Body of pancreas (tissue), 4 donors: ENCODE measurements at regions not wholly inside any gene's neighbourhood (a gene's known extent, or its start where the extent isn't known, plus 50 kb on each side); places are given as distances from the start of the nearest gene placed in this dataset.

Experiments used
- POLR2A ChIP-seq, 3 donors: fragments of 450-650 bp; IDR thresholded peaks; one replicate each; pipeline ENCODE4 v1.6.1; 2016; ENCODE audit warnings: antibody characterized with exemption in 3 of 3, mild to moderate bottlenecking in 2 of 3
- TF ChIP-seq, protein P1 (sequence below), 7 experiments: fragments of 450-650 bp in 4 of 7; fragments of 200-600 bp in 3 of 7; sonication (generic) in 3 of 7; IDR thresholded peaks; one replicate each; pipeline ENCODE4 v1.5.1; 2016 to 2019; ENCODE audit warnings: antibody characterized with exemption in 7 of 7

- TF ChIP-seq, protein P1, sequence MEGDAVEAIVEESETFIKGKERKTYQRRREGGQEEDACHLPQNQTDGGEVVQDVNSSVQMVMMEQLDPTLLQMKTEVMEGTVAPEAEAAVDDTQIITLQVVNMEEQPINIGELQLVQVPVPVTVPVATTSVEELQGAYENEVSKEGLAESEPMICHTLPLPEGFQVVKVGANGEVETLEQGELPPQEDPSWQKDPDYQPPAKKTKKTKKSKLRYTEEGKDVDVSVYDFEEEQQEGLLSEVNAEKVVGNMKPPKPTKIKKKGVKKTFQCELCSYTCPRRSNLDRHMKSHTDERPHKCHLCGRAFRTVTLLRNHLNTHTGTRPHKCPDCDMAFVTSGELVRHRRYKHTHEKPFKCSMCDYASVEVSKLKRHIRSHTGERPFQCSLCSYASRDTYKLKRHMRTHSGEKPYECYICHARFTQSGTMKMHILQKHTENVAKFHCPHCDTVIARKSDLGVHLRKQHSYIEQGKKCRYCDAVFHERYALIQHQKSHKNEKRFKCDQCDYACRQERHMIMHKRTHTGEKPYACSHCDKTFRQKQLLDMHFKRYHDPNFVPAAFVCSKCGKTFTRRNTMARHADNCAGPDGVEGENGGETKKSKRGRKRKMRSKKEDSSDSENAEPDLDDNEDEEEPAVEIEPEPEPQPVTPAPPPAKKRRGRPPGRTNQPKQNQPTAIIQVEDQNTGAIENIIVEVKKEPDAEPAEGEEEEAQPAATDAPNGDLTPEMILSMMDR (IDR thresholded peaks at IDR 0.05): no peak
- no peak for TF ChIP-seq POLR2A (IDR thresholded peaks at IDR 0.05)
These were observed 143.3 kb upstream of the GMDS start for GRCh38 chr6:2388554-2389324.
